ENCODE measurements at regions not wholly inside any gene's neighbourhood (a gene's known extent, or its start where the extent isn't known, plus 50 kb on each side); places are given as distances from the start of the nearest gene placed in this dataset.

DNA sequence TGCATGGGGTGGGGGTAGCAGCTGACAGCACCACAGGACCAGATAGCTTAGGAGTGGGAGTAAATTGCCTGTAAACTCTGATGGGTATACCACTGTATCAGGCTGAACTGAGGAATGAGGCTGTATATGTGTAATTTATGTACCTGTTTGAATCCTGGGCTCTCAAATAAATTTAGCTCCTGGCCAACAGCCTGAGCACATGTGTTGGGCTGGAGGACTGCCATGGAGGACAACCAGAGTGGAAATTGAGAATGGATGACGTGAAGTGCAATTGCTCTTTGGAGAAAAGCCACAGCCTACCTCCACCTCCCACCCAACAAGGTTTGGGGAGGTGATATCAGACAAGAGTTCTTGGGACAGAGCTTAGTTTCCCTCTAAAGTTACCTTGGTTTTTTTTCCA lies 328.6 kb upstream of the PROK2 start:
- Mint-ChIP-seq H3K27ac (no peak overlapping the region), H3K4me1 (ENCODE audit: low read depth) (no peaks in the 10 kb centered on the region), H3K36me3 (ENCODE audit: low read depth) (no peaks in the 10 kb centered on the region), H3K9me3 (no peaks in the 10 kb centered on the region), H3K4me3 (no peak overlapping the region), H3K27me3 (peaks cover 4% of the 10 kb centered on the region)
- DNase-seq: no peak

DNA sequence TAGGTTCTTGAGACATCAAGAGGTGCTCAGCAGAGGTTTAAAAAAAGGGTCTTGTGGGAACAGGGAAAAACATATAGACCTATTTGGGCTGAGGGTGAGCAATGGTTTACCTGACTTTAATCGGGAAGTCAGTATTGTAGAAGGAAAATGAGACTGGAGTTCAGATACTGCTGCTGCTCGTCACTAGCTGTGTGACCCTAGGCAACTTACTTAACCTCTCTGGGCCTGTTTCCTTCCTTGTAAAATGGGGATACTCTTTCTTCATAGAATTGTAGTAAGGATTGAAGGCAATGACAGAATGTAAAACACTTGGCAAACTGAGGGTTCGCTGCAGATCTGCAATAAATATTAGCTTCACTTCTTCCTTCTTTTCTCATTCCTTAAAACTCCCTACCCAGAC lies 327.5 kb upstream of the PROK2 start:
- no peak for DNase-seq
- Mint-ChIP-seq H3K4me1 (ENCODE audit: low read depth) (no peaks in the 10 kb centered on the region), H3K27ac (no peak overlapping the region), H3K36me3 (ENCODE audit: low read depth) (no peaks in the 10 kb centered on the region), H3K27me3 (peaks cover 4% of the 10 kb centered on the region), H3K9me3 (no peaks in the 10 kb centered on the region), H3K4me3 (no peak overlapping the region)

DNA sequence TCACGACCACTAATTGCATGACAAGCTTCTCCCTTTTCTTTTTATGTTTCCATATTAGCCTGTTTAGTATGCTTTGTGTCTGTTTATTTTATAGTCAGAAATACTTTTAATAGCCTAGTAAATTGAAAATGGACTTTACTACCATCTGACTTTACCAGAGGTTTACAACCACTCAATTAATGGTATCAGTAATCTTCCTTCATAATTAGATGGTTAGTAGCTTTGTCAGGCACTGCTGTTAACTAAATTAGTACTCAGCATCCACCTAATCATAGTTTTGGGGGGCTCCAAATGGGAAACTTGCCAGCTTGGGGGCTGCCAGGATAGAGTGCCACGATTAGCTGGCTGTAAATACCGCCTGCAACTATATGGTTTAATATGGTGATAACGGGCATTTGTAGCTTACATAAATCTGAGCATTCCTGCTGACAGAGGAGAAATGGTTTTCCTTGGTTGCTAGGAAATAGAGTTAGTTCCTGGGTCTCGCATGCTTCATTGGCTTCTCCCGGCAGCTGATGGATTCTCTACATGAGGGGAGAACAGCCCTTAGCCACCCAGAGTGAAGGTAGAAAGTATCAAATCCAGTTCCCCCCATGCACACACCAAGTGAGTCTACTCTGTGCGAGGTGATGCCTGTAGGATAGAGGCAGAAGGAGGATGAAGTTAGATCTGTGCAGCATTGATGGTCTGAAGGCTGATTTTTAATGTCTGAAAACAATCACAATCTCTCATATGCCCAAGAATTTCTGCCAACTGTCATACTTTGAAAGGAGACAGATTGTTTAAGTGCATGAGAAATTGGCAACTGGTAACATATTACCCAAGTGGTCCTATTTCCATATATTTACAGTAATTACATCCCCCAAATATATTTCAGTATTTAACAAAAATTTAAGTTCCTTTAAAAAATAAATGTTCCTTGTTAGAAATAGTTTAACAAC lies 326.6 kb upstream of the PROK2 start:
- no peaks in the 10 kb centered on the region for H3K9me3 Mint-ChIP-seq
- H3K27me3 Mint-ChIP-seq: peaks cover 4% of the 10 kb centered on the region
- no peaks in the 10 kb centered on the region for H3K36me3 Mint-ChIP-seq (ENCODE audit: low read depth)
- H3K27ac Mint-ChIP-seq: no peak overlapping the region
- DNase-seq: no peak
- no peak overlapping the region for H3K4me3 Mint-ChIP-seq
- no peaks in the 10 kb centered on the region for H3K4me1 Mint-ChIP-seq (ENCODE audit: low read depth)

DNA sequence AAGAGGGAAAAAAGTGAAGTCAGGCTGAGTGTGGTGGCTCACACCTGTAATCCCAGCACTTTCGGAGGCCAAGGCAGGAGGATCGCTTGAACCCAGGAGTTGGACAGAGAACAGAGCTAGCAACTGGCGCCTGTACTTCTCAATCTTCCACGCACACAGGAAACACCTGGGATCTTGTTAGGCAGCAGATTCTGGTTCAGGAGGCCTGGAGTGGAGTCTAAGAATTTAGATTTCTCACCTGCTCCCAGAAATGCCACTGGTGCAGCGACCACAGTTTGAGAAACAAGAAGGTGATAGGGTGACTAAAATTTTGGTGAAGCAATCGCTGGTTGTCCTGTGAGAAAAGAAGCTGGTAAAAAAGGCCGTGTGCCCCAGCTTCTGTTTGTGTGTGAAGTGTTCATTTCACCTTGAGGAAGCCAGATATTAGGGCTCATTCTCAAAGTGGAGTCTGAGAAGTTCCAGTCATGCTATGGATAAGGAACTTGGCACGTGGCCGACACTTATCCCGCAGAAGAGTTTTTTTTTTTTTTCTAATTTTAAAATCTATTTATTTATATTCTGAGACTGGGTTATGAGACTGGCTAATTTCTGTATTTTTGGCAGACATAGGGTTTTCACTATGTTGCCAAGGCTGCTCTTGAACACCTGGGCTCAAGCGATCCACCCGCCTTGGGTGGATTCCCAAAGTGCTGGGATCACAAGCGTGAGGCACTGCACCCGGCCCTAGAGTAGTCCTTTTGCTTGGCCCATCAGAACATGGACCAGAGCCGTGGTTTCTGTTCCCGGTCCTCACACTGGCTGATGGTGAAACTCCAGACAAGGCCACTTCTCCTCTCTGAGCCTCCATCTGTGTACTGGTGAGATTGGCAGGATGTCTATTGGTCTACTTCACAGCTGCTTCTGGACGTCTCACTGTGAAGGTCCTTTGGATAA lies 324.6 kb upstream of the PROK2 start:
- no peak for DNase-seq
- H3K27ac Mint-ChIP-seq: no peak overlapping the region
- no peak overlapping the region for H3K4me3 Mint-ChIP-seq
- peaks cover 4% of the 10 kb centered on the region for H3K27me3 Mint-ChIP-seq
- no peaks in the 10 kb centered on the region for H3K4me1 Mint-ChIP-seq (ENCODE audit: low read depth)
- no peaks in the 10 kb centered on the region for H3K9me3 Mint-ChIP-seq
- no peaks in the 10 kb centered on the region for H3K36me3 Mint-ChIP-seq (ENCODE audit: low read depth)

DNA sequence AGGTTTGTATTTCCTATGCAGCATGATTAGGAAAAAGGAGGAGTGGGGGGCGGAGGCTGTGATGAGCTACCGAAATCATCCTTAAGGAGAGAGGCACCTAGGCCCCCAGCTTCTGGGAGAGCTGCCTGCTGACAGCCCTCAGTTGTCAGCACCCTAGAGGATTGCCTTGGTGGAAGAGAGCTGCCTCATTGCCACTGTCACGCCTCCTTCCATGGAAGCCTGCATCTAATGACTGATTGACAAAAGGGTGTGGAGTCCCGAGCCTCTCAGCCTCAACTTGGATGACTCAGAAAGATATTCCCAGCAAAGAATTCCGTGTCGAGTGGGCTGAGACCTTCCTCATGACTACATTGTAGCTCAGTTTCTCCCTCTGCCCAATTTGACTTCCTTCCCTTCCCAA lies 320.4 kb upstream of the PROK2 start:
- no peak for DNase-seq
- peaks cover 12% of the 10 kb centered on the region for H3K27me3 Mint-ChIP-seq
- H3K36me3 Mint-ChIP-seq (ENCODE audit: low read depth): no peaks in the 10 kb centered on the region
- no peaks in the 10 kb centered on the region for H3K9me3 Mint-ChIP-seq
- H3K4me1 Mint-ChIP-seq (ENCODE audit: low read depth): peaks cover 17% of the 10 kb centered on the region
- no peak overlapping the region for H3K27ac Mint-ChIP-seq
- no peak overlapping the region for H3K4me3 Mint-ChIP-seq

DNA sequence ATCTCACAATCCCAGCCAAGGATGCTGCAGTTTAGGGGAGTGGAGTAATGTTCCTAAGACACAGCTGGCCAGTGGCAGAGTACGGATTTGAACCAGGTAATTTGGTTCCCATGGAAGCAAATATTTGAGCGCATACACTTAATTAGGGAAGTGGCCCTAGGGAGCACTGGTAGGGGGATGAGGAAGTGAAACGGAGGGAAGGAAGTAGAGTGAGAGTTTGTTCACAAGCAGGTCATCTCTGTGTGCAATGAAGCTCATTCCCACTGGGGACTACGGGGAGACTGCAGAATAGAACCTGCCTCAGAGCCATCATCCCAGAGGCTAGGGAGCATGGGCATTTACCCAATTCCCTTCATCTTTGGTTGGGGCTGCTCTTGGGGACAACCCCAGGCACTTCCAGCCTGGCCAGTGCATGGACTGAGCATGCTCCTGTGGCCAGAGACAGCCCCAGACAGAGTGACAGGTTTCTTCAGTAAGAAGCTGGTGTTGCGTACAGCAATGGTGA lies 317.2 kb upstream of the PROK2 start:
- Mint-ChIP-seq H3K36me3 (ENCODE audit: low read depth) (no peaks in the 10 kb centered on the region), H3K27ac (no peak overlapping the region), H3K4me1 (ENCODE audit: low read depth) (peaks cover 30% of the 10 kb centered on the region), H3K9me3 (no peaks in the 10 kb centered on the region), H3K4me3 (no peak overlapping the region), H3K27me3 (peaks cover 27% of the 10 kb centered on the region)
- DNase-seq: no peak

DNA sequence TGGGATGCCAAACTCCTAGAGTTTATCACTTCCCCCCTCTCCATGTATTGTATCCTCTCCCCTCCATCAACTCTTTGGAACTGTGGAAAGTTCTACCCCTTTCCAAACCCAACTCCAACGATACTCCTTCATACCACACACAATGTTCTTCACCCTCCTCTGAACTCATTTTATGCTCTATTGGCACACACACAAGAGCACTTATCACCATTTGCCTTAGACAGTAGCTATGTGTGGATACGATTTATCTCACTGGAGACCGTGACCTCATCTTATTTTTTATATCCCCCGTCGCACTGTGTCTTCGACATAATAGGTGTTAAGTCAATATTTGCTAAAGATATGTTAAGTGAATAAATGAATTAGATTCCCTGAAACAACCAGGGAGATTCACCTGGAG lies 316.5 kb upstream of the PROK2 start:
- no peaks in the 10 kb centered on the region for H3K9me3 Mint-ChIP-seq
- peaks cover 29% of the 10 kb centered on the region for H3K27me3 Mint-ChIP-seq
- H3K36me3 Mint-ChIP-seq (ENCODE audit: low read depth): no peaks in the 10 kb centered on the region
- no peak for DNase-seq
- H3K27ac Mint-ChIP-seq: no peak overlapping the region
- no peak overlapping the region for H3K4me3 Mint-ChIP-seq
- H3K4me1 Mint-ChIP-seq (ENCODE audit: low read depth): peaks cover 30% of the 10 kb centered on the region

DNA sequence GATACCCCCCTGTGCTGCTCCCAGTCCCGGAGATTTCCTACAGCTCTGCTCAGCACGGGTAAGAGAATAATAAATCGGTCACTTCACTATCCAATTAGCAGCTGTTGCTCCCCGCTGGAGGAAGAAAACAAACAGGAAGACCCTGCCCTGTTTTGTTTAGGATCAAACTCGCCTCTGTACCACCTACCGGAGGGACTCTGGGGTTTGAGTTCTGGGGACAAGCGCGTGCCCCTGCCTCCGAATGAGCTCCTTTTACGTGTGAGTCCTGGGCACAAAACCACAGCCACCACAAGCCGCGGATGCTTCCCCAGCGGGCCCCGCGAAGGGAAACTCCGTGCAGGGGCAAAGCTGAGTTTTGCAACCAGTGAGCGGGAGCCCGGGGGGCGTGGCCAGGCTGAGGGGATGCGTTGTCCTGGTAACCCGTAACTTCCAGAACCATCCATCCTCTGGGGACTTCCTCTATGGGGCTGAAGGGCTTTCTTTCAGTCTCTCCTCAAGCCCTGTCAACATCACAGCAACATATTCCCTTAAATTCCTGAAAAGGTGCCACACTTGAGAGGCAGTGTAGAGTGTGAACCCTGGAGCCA lies 315.7 kb upstream of the PROK2 start:
- no peaks in the 10 kb centered on the region for H3K36me3 Mint-ChIP-seq (ENCODE audit: low read depth)
- H3K4me1 Mint-ChIP-seq (ENCODE audit: low read depth): peaks cover 30% of the 10 kb centered on the region
- no peaks in the 10 kb centered on the region for H3K9me3 Mint-ChIP-seq
- peaks cover 29% of the 10 kb centered on the region for H3K27me3 Mint-ChIP-seq
- peak overlapping the region; percentile 85 for H3K27ac Mint-ChIP-seq
- DNase-seq: peak; percentile 88
- H3K4me3 Mint-ChIP-seq: peak overlapping the region; percentile 73

DNA sequence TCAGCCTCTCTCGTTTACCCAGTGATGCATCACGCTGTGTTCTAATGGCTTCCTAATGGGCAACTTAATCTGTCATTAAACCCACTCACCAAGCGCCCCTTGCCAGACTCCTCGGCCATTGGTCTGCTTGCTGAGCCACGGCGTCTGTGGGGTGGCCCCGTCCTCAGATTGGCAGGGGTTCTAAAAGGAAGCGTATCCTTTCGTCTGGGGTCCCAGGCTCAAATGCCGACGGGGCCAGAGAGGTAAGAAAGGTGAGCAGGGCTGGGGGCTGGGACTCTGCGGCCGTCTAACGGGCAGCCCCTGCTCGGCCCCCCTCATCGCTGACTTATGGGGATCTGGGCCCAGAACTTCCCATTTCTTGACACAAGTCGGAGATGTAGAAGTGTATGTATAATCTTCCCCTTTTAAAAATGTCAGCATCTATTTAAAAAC lies 315.1 kb upstream of the PROK2 start:
- no peak for DNase-seq
- no peaks in the 10 kb centered on the region for H3K36me3 Mint-ChIP-seq (ENCODE audit: low read depth)
- peak overlapping the region; percentile 85 for H3K27ac Mint-ChIP-seq
- peak overlapping the region; percentile 73 for H3K4me3 Mint-ChIP-seq
- H3K27me3 Mint-ChIP-seq: peaks cover 29% of the 10 kb centered on the region
- H3K9me3 Mint-ChIP-seq: no peaks in the 10 kb centered on the region
- peaks cover 30% of the 10 kb centered on the region for H3K4me1 Mint-ChIP-seq (ENCODE audit: low read depth)

DNA sequence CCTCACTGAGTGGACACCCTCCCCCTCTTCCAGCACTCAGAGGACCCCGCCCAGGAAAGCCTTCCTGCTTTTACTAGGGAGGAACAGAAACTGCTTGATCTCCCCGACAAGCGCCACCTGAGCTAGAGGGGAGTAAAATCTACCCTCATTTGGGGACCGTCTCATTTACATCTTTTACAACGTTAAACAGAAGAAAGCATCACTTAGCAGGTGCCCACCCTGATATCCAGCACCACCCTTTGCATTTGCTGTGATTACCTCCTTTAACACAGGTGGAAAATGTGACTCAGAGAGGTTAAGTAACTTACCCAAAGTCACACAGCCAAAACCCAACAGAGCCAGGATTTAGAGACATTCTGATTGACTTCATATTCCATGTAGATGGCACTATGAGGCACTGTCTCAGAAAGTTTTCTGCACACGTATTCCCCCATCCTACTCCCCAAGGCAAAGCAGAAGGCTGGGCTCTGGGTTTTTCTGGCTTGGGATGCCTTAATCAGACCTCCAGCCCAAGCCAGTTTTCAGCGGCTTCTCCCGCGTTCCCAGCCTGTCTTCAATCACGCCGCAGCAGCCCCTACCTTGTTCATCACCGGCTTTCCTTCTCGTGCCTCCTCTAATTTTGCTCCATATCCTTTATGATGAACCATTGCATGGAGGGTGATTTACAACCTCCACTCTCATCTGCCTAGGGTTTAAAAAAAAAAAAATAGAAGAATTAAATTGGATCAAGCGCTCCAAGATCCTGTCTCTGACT lies 314.6 kb upstream of the PROK2 start:
- H3K9me3 Mint-ChIP-seq: no peaks in the 10 kb centered on the region
- peak overlapping the region; percentile 54 for H3K27ac Mint-ChIP-seq
- no peak for DNase-seq
- no peaks in the 10 kb centered on the region for H3K36me3 Mint-ChIP-seq (ENCODE audit: low read depth)
- peaks cover 31% of the 10 kb centered on the region for H3K27me3 Mint-ChIP-seq
- H3K4me1 Mint-ChIP-seq (ENCODE audit: low read depth): peaks cover 30% of the 10 kb centered on the region
- peak overlapping the region; percentile 19 for H3K4me3 Mint-ChIP-seq

DNA sequence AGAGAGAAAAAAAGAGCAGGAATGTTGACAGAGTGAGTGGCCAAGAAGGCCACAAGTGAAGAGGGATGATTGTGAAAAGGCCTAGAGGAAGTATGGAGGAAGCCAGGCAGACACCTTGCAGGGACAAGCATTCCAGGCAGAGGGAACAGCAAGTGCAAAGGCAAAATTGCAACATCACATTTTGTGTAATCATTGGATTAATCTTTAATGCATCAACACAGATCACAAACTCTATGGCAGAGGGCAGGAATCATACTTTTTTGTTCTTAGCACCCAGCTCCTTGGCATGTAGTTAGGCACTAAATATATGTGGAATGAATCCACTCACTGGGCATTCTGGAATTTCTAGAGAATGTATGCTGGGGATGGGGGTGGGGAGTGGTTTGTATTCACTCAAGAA lies 312.1 kb upstream of the PROK2 start:
- no peak for DNase-seq
- no peak overlapping the region for H3K27ac Mint-ChIP-seq
- H3K36me3 Mint-ChIP-seq (ENCODE audit: low read depth): no peaks in the 10 kb centered on the region
- H3K9me3 Mint-ChIP-seq: no peaks in the 10 kb centered on the region
- H3K27me3 Mint-ChIP-seq: peaks cover 21% of the 10 kb centered on the region
- no peak overlapping the region for H3K4me3 Mint-ChIP-seq
- peaks cover 28% of the 10 kb centered on the region for H3K4me1 Mint-ChIP-seq (ENCODE audit: low read depth)

DNA sequence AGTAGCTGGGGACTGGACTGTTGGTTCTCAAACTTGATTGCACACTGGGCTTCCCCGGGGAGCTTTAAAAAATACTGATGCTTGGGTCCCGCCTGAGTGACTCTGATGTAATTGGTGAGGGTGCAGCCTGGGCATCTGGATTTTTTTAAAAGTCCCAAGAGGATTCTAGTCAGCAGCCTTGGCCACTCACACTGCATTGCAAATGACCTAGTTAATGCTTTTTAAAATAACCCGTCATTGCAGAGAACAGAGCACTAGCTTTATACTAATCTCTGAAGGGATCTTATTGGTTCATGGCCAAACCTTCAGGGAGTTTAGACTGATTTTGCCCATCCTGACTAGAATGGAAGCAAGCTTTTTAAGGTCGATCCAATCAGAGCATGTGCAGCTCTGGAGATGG lies 310.6 kb upstream of the PROK2 start:
- no peaks in the 10 kb centered on the region for H3K9me3 Mint-ChIP-seq
- H3K4me3 Mint-ChIP-seq: no peak overlapping the region
- no peak overlapping the region for H3K27ac Mint-ChIP-seq
- no peaks in the 10 kb centered on the region for H3K36me3 Mint-ChIP-seq (ENCODE audit: low read depth)
- peaks cover 14% of the 10 kb centered on the region for H3K4me1 Mint-ChIP-seq (ENCODE audit: low read depth)
- no peak for DNase-seq
- peaks cover 20% of the 10 kb centered on the region for H3K27me3 Mint-ChIP-seq

DNA sequence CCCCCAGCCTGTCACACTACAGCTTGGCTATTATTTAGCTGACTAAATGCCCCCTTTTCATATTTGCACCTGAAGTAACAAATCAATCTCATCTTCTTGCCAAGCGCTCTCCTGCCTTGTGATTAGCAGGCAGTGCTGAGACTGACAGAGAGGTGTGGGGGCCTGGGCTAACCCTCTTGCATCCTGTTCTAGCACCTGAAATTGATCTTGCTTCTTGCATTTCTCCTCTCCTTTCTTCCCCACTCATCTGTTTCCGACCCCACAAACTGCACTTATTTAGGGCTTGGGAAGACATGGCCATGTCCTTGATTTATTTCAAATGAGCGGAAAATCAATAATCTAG lies 309.0 kb upstream of the PROK2 start:
- Mint-ChIP-seq H3K9me3 (no peaks in the 10 kb centered on the region), H3K4me3 (no peak overlapping the region), H3K4me1 (ENCODE audit: low read depth) (no peaks in the 10 kb centered on the region), H3K36me3 (ENCODE audit: low read depth) (no peaks in the 10 kb centered on the region), H3K27ac (no peak overlapping the region), H3K27me3 (peaks cover 16% of the 10 kb centered on the region)
- no peak for DNase-seq
